CD4-positive, alpha-beta T cell treated with Interleukin-17A for 4 hours (primary cell): ENCODE measurements at regions not wholly inside any gene's neighbourhood (a gene's known extent, or its start where the extent isn't known, plus 50 kb on each side); places are given as distances from the start of the nearest gene placed in this dataset.
"Not testable (repeated sequence)": the region's sequence is repeated elsewhere in the genome, so short reads cannot be mapped to it uniquely, and the experiment has no call there.

ENCODE experiments used
- DNase-seq: peaks from one replicate; pipeline ENCODE4 v3.0.0-alpha.2; 2020; ENCODE audit warnings: mixed read lengths

- DNase-seq, result no peak
These were observed 54.8 kb upstream of the HMGB1 start for GRCh38 chr13:30520571-30520970.

GRCh38 chr13:30523211-30523610 is 57.5 kb upstream of the HMGB1 start:
- no peak for DNase-seq

GRCh38 chr13:30523817-30524216 is 58.1 kb upstream of the HMGB1 start:
- not testable (repeated sequence) for DNase-seq

GRCh38 chr13:30525212-30525611 is 59.5 kb upstream of the HMGB1 start:
- DNase-seq, result peak; percentile 32

GRCh38 chr13:30526612-30527495 is 61.1 kb upstream of the HMGB1 start:
- no peak for DNase-seq

GRCh38 chr13:30529085-30529834 is 63.5 kb upstream of the HMGB1 start:
- DNase-seq, result no peak

- DNase-seq, result no peak
These were observed 69.3 kb upstream of the HMGB1 start for GRCh38 chr13:30535046-30535445.

- no peak for DNase-seq
These were observed 72.4 kb upstream of the USPL1 start for GRCh38 chr13:30545320-30545719.

GRCh38 chr13:30548046-30548445 is 69.7 kb upstream of the USPL1 start:
- DNase-seq, result not testable (repeated sequence)

GRCh38 chr13:30551189-30551588 is 66.5 kb upstream of the USPL1 start:
- peak; percentile 34 for DNase-seq

- no peak for DNase-seq
These were observed 65.2 kb upstream of the USPL1 start for GRCh38 chr13:30552567-30552966.

GRCh38 chr13:30559274-30559673 is 58.4 kb upstream of the USPL1 start:
- no peak for DNase-seq

- no peak for DNase-seq
These were observed 57.5 kb upstream of the USPL1 start for GRCh38 chr13:30560212-30560611.

- no peak for DNase-seq
These were observed 56.2 kb upstream of the USPL1 start for GRCh38 chr13:30561511-30561910.

- no peak for DNase-seq
These were observed 53.2 kb upstream of the USPL1 start for GRCh38 chr13:30564489-30564888.

- no peak for DNase-seq
These were observed 52.1 kb upstream of the USPL1 start for GRCh38 chr13:30565658-30566057.

- DNase-seq, result no peak
These were observed 50.6 kb upstream of the USPL1 start for GRCh38 chr13:30567072-30567471.
